ENCODE measurements at regions not wholly inside any gene's neighbourhood (a gene's known extent, or its start where the extent isn't known, plus 50 kb on each side); places are given as distances from the start of the nearest gene placed in this dataset.

DNA sequence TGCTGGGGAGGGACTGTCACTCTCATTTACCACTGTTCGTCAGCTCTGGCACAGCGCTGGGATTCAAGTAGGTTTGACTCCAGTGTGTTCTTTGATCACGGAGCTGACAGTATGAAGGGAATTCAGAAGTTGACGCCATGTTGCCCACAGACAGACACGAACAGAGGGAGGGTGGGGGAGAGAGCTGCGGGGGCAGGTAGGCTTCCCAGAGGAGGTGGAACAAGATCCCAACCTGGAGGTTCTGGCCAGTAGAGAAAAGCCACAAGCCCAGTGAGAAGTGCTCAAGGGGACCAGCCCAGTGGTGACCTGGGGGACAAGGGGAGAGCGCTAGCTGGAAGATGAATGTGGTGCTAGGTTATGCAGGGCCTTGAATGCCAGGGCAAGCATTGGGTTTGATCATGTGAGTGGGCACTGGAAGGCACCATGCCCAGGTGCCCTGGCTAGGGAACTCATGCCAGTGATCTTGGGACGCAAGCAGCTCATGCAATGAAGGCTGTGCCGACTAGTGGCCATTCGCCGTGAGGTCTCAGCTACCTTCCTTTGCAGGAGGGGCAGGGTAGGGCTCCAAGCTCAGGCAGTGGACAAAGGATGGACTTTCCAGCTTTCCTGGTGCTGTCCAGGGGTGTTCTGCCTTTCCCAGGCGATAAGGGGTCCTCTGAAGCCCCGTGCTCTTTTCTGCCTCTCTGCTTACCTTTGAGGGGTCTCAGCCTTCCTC, 50.4 kb upstream of the APCDD1L start:
- no peaks in the 10 kb centered on the region for H3K9me3 Mint-ChIP-seq
- no peaks in the 10 kb centered on the region for H3K4me1 Mint-ChIP-seq (ENCODE audit: low read depth in 2 of 2)
- H3K27ac Mint-ChIP-seq = no peak overlapping the region
- no peak overlapping the region for H3K4me3 Mint-ChIP-seq
- no peaks in the 10 kb centered on the region for H3K36me3 Mint-ChIP-seq (ENCODE audit: insufficient read depth)
- peaks cover 33 to 46% of the 10 kb centered on the region in 2 donors for H3K27me3 Mint-ChIP-seq
- DNase-seq (no peak), ATAC-seq (replicated peaks) (no peak)

Measured in effector memory CD8-positive, alpha-beta T cell (primary cell).